Suprapubic skin (tissue), 3 donors: ENCODE measurements at regions not wholly inside any gene's neighbourhood (a gene's known extent, or its start where the extent isn't known, plus 50 kb on each side); places are given as distances from the start of the nearest gene placed in this dataset.

Experiments used
- CTCF ChIP-seq, 2 donors: fragments of 200-600 bp in 1 of 2; fragments of 450-650 bp in 1 of 2; sonication (generic) in 1 of 2; IDR thresholded peaks; one replicate each; pipeline ENCODE4 v1.5.1; 2016 to 2019; ENCODE audit warnings: antibody characterized with exemption in 2 of 2, mild to moderate bottlenecking in 1 of 2, moderate library complexity in 1 of 2
- POLR2AphosphoS5 ChIP-seq, 3 donors: sonication (generic); formaldehyde crosslinking; IDR thresholded peaks; one replicate each; pipeline ENCODE4 v1.6.1; 2017; ENCODE audit warnings: antibody characterized with exemption in 3 of 3

DNA sequence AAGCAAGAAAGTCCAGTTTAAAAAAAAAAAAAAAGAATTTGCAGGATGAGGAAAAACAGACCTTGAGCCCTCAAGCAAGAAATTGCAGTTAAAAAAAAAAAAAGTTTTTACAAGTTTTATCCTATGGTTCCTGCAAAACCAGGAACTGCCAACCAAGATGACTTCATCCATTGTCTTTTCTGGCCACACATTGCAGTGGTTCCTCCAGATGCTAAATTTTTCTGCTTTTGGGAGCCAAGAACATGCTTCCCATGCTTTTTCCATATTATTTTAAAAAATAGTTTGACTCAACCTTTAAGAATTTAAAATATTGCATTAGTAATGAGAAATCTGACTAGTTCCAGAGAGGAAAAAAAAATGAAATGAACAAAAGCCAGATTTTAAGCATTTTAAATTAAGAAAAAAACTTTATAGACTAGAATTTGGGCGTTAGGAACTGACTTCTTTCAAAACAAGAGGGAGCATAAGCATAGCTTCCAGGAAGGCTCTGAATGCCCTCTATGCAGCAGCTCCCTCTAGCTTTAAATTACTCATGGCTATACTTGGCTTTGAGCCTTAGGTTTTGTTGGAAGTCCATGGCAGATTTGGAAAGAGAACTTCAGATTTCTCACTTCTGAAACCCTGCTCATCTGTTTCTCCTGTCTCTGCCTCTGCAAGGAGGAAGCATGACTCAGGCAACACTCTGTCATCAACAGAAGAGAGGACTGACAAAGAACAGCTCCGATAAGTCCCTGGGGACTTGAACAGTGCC lies 124.5 kb downstream of the GPR65 start:
- no peak for TF ChIP-seq CTCF (IDR thresholded peaks at IDR 0.05)
- peak in 1 of 3 donors; percentile 48 for TF ChIP-seq POLR2AphosphoS5 (IDR thresholded peaks at IDR 0.05)
